LNCaP clone FGC (cell line): ENCODE measurements at regions not wholly inside any gene's neighbourhood (a gene's known extent, or its start where the extent isn't known, plus 50 kb on each side); places are given as distances from the start of the nearest gene placed in this dataset.
"Not testable (repeated sequence)": the region's sequence is repeated elsewhere in the genome, so short reads cannot be mapped to it uniquely, and the experiment has no call there.

Experiments
- DNase-seq: peaks from one replicate; pipeline ENCODE4 v3.0.0-alpha.2; 2011; ENCODE audit warnings: low read depth
- H3K4me3 ChIP-seq: 2 replicates; pipeline ENCODE4 v1.5.1; 2011; ENCODE audit warnings: mild to moderate bottlenecking, low read depth, low read length, control low read depth
- CTCF ChIP-seq: IDR thresholded peaks from 2 replicates; pipeline ENCODE4 v1.5.1; 2012; ENCODE audit warnings: mild to moderate bottlenecking; ENCODE audit not compliant: control insufficient read depth, insufficient read depth; ENCODE audit errors: extremely low read depth

- H3K4me3 ChIP-seq: no peak overlapping the region
- no peak for TF ChIP-seq CTCF
- no peak for DNase-seq
These were observed 180.7 kb upstream of the SERPINE2 start for GRCh38 chr2:224219781-224220180.

- TF ChIP-seq CTCF: no peak
- DNase-seq: no peak
These were observed 178.9 kb upstream of the SERPINE2 start for GRCh38 chr2:224217962-224218347.

DNA sequence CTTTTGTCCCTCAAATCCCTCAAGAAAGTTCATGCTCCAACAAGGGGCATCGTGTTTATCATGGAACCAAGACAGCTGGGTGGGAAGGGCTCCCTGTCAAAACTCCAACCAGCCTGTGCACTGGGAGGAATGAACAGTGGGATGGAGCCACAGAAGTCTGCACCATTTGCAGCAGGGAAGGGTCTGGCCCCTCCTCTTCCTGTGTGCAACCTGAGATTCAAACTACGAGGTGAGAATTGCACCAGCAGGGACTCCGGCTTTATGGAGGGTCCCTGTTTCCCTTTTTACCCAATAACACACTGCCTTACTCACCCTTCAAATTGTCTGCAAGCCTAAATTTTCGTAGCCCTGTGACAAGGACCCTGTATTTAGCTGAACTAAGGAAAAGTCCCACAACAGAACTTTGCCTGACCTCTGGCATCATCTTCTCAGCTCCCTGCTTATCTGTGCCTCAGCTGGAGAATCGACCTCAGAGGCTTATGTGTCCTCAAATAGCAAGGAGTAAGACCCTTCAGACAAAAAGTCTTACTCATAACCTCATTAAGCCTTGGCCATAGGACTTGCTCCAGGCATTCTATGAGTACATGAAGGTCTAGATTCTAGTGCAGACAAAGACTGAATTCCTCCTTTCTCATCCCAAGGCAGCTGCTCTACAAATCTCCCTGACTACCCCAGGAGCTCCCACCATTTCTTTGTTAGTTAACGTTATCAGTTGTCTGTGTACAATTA is 178.3 kb upstream of the SERPINE2 start:
- H3K4me3 ChIP-seq: no peak overlapping the region
- TF ChIP-seq CTCF: no peak
- no peak for DNase-seq

More at GRCh38 chr2:224217962-224218347, 178.9 kb upstream of the SERPINE2 start:
- no peak overlapping the region for H3K4me3 ChIP-seq

GRCh38 chr2:224215611-224216010 is 176.5 kb upstream of the SERPINE2 start:
- not testable (repeated sequence) for DNase-seq, H3K4me3 ChIP-seq

GRCh38 chr2:224213396-224213795 is 174.3 kb upstream of the SERPINE2 start:
- DNase-seq: no peak
- TF ChIP-seq CTCF: no peak
- H3K4me3 ChIP-seq: no peak overlapping the region

DNA sequence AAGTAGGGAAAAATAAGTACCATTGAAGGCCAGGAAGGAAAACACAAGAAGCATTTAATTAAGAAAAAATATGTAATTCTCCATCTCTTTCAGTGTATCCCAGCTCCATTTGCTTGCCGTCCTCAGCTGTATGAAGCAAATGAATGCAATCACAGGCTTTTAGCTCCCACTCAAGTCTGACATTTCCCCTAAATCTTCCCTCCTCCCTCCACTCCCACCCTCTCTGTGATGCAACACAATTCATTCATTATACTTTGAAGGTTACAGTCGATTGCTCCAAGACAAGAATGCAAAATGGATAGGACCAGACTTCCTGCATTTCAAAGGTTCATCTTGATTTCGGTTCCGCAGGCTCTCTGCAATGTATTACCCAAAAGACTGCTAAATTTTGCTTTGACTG is 172.7 kb upstream of the SERPINE2 start:
- DNase-seq: no peak
- TF ChIP-seq CTCF: no peak
- no peak overlapping the region for H3K4me3 ChIP-seq

- TF ChIP-seq CTCF: no peak
- no peak overlapping the region for H3K4me3 ChIP-seq
- DNase-seq: no peak
These were observed 172.0 kb upstream of the SERPINE2 start for GRCh38 chr2:224211181-224211480.
